ENCODE measurements at regions not wholly inside any gene's neighbourhood (a gene's known extent, or its start where the extent isn't known, plus 50 kb on each side); places are given as distances from the start of the nearest gene placed in this dataset.

GRCh38 chr1:114310695-114311271 is 157.1 kb upstream of the SYT6 start:
- DNase-seq, result no peak

DNA sequence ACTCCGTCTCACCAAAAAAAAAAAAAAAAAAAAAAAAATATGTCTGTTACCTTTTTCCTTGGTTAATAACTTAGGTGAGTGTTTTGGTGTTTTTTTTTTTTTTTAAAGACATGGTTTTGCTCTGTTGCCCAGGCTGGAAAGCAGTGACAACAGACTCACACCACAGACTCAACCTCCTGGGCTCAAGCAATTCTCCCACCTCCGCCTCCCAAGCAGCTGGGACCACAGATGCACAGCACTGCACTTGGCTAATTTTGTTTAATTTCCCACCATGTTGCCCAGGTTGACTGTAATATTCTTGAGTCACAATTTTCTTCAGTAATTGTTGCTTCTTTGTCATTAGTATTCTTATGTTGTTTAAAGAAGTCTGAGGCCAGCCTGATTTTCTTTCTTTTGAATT is 149.2 kb upstream of the SYT6 start:
- DNase-seq, result no peak

DNA sequence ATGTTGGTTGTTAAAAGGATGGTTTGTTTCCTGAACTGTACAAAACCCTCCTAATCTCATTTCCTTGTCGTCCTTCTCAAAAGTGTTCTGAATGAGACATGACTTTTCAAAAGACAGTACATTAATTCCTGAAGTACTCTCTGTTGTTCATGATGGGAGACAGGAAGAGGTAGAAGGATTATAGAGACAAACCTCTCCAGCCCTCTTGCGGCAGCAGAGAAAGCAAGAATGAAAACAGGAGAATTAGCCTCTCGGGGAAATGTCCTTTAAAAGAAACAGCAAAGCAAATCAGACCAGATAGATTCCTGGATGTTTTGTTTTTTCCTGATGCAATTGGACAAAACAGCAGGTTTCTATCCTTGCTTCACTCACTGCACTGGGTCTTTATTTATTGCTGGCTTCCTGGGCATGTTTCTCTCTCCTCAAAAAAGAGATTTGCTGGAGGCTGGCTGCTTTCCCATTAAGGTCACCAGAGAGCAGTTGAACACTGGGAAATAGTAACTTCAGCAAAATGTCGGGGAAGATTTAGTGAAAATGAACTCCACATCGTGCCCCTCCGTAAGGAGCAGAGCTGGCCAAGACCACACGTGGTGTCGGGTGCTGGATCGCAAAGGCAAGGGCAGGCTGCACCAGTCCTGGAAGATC is 145.8 kb upstream of the SYT6 start:
- DNase-seq, result no peak

DNA sequence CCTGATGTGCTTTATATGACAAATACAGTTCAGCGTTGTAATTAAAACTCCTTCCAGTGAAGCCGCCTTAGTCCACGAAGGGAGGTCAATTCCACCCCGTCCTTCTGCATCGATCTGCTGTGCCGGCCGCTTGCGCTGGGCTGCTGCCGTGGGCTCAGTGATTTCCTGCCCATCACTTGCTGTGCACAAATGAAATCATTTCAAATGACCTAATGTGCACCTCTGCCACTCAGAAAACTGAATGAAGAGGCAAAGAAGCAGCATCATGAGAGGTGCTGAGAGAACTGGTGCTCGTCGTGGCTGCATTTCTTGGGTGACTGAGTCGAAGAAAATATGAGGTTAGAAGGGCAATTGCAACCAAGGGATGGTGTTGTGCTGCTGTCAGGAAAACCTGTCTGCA is 144.3 kb upstream of the SYT6 start:
- DNase-seq, result no peak

DNA sequence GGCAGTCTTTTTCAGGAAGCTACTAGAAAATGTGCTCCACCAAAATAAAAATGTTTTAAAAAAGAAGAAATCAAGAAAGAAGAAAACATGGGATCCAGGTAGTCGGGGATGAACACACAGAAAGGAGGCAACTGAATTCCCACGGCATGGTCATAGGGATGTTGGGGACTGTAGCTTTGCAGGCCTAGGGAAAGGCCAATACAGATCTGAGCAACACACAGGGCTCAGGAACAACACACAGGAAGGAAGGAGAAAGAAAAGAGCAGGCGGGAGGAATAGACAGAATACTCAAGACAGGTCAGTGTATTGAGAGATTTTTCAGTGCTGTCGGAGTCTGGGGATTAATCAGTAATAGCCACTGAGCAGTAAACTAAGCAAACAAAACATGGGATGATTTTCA is 142.7 kb upstream of the SYT6 start:
- no peak for DNase-seq

DNA sequence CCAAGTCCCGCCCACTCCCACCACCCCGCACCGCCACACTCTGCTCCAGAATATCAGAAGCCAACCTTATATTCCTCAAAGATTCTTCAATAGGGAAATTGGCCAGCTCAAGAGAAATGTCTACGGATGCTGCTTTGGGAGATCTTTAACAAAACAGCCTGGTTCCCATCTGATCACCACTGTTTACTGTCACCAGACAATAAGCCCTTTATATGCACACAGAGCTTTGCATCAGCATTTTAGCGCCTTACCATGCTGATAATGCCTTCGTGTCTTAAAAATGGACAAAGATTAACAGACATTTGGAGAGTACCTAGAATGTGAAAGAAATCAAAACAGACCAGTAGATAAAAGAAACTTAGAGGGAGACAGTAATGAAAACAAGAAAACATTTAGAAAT is 141.7 kb upstream of the SYT6 start:
- no peak for DNase-seq

- DNase-seq, result no peak
Observed at GRCh38 chr1:114292835-114293234, 139.2 kb upstream of the SYT6 start.

DNA sequence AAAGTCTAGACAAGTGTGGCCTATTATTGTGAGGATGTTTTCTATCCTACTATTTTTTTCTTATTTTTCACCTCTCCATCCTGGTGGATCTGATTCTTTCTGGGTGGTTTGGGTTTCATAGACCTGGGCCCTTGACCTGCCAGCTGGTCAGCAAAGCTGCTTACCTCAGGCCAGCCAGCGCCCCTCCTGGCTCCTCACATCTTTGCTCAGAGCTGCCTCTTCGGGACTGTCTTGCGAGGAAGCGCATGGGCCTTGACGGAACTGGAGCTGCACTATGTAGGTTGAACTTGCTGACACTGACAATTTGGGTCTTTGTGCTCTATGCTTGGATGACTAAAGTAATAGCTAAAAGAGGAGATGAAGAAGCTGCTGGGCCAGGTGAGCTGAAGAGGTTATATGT is 138.5 kb upstream of the SYT6 start:
- DNase-seq, result no peak

- DNase-seq, result no peak
Observed at GRCh38 chr1:114290776-114291175, 137.1 kb upstream of the SYT6 start.

DNA sequence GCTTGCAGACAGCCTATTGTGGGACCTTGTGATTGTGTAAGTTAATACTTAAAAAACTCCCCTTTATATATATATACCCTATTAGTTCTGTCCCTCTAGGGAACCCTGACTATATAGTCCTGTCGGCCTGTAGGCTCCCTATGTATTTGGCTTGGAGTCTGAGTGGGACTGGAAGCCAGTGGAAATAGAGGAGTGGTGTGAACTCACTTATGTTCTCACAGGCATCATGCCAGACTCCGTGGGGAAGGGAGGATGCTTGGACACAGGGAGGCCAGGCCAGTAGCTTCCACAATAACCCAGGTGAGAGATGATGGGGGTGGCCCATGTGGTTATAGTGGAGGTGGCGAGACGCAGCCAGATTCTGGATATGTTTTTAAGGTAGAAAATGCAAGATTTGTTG is 136.7 kb upstream of the SYT6 start:
- no peak for DNase-seq

DNA sequence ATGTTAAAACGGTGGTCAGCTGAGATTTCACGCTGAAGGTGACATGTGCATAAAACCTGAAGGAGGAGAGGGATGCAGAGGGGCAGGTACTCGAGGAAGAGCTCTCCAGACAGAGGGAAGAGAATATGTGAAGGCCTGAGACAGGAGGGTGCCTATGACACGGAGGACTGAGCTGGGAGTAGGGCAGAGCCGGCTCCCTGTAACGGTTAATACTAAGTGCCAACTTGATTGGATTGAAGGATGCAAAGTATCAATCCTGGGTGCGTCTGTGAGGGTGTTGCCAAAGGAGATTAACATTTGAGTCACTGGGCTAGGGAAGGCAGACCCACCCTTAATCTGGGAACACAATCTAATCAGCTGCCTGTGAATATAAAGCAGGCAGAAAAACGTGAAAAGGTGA is 136.2 kb upstream of the SYT6 start:
- DNase-seq, result no peak

GRCh38 chr1:114289306-114289705 is 135.6 kb upstream of the SYT6 start:
- DNase-seq, result no peak

GRCh38 chr1:114286960-114287359 is 133.3 kb upstream of the SYT6 start:
- DNase-seq, result no peak

DNA sequence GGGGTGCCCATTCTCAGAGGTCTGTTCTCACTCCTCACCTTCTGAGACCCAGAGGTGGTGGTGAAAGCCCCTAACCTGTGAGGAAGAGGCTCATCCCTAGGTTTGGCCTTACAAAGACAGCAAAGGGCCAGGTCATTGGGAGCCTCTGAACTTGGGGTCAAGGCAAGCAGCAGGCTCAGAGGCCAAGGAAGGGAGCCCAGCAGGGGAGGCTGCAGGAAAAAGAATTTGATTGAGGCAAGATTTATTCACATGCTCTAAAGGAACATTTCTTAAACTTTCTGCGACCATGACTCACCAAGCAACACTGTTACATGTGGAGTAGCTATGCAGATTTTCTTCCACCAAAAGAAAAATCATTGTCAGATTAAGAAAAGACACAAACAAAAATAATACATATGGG is 132.5 kb upstream of the SYT6 start:
- DNase-seq, result no peak

DNA sequence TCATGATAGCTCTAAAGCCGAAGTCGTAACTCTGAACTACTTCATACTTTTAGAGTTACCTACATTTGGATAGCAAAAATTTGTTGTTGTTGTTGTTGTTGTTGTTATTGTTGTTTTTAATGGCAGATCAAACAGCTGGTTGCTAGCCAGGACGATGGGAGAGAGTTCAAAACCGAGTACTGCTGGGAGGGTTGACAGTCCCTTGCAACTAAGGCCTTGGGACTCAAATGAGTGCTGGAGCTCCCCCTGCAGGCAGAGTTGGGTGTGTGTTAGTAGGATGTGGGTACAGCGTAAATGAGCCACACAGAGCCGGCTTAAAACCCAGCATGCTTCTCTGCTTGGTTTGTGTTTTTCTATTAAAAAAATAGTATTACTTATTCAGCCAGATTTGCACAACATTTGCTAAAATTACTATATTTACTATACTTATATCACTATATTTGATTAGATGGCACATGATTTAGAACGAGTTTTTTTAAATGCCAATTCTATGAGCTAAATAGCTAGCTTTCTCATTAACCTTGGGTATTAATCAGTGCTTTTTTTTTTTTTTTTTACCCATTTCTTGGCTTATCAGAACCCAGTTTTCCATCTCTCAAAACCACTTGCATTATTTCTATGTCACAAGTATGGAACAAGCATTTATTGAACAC is 129.2 kb upstream of the SYT6 start:
- peak; percentile 85 for DNase-seq

GRCh38 chr1:114278911-114279310 is 125.2 kb upstream of the SYT6 start:
- DNase-seq, result no peak

DNA sequence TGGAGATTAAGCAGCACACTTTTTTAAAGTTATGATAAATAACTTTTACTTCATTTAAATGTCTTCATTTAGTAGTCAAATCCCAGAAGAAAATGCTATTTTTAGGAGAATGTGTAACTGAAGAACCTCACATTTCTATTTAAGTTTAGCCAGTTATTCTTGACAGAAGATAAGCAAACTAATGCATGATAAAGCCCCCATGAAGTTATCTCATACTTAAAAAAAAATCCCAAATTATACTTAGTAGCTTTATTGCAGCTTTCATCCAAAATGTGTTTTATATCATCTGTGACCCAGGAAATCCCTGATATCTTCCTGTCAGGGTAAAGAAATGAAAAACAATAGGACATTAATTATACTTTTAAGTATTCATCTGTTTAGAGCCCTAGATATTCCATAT is 124.8 kb upstream of the SYT6 start:
- DNase-seq, result no peak

GRCh38 chr1:114274621-114275317 is 121.1 kb upstream of the SYT6 start:
- no peak for DNase-seq

DNA sequence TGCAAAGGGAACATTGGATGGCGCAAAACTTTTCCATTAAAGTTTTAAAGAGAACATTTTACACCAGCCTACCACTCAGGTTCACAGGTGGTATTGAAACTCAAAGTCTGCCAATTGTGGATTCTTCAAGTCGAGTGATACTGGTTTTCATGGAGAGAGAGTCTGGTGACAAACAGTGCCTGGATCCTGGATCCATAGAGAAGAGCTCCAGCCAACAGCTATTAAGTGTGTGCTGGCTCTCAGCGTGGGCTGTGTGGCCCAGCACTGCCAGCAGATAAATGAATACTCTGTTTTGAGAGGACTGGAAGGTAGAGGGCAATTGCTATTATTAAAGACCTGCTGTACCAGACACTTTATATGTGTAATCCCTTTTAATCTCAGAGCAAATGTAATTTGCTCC is 118.9 kb upstream of the SYT6 start:
- no peak for DNase-seq

GRCh38 chr1:114270718-114271117 is 117.0 kb upstream of the SYT6 start:
- no peak for DNase-seq

DNA sequence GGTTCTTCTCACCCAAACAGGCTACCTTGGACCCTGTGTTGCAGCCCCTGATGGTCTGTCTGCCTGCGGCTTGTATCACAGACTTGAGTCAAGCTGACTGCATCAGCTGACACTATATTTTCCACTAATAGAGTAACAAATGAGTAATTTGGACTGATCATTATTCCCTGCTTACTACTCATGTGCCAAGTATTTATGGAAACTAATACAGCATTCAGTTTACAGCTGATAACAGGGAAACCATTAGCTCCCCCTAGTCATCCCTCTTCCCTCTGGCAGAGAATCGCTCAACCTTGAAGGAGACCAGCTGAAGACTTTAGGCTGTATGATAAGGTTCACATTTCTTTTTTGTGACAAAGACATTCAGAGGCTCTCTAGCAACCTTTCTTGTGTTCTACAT is 116.6 kb upstream of the SYT6 start:
- DNase-seq, result no peak

DNA sequence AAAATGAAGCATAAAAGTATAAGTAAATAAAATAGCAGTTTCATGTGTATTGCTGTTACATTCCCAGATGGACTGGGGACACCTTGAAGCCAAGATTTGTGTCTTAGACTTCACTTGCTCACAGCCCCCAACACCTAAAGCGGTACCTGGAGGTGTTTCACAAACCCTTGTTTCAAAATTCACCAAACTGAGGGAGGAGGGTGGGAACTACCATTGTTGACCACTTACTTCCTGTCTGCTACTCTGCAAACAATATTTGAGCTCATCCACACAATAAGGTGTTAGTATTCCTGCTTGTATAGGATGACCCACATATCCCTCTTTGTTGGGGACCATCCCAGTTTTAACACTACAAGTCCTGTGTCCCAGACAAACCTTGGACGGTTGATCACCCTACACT is 115.9 kb upstream of the SYT6 start:
- DNase-seq, result no peak

- no peak for DNase-seq
Observed at GRCh38 chr1:114263343-114263742, 109.7 kb upstream of the SYT6 start.

- DNase-seq, result no peak
Observed at GRCh38 chr1:114262337-114262736, 108.7 kb upstream of the SYT6 start.
